Activated CD4-positive, alpha-beta T cell treated with anti-CD3 and anti-CD28 coated beads, Interleukin-10, Interleukin-2, amounts not matched to agents 100 ng/mL and 50 ng/mL, durations not matched to agents 16 hours and 8 hours (primary cell): ENCODE measurements at regions not wholly inside any gene's neighbourhood (a gene's known extent, or its start where the extent isn't known, plus 50 kb on each side); places are given as distances from the start of the nearest gene placed in this dataset.

Experiments used
- DNase-seq: peaks from one replicate; pipeline ENCODE4 v3.0.0-alpha.2; 2020

DNA sequence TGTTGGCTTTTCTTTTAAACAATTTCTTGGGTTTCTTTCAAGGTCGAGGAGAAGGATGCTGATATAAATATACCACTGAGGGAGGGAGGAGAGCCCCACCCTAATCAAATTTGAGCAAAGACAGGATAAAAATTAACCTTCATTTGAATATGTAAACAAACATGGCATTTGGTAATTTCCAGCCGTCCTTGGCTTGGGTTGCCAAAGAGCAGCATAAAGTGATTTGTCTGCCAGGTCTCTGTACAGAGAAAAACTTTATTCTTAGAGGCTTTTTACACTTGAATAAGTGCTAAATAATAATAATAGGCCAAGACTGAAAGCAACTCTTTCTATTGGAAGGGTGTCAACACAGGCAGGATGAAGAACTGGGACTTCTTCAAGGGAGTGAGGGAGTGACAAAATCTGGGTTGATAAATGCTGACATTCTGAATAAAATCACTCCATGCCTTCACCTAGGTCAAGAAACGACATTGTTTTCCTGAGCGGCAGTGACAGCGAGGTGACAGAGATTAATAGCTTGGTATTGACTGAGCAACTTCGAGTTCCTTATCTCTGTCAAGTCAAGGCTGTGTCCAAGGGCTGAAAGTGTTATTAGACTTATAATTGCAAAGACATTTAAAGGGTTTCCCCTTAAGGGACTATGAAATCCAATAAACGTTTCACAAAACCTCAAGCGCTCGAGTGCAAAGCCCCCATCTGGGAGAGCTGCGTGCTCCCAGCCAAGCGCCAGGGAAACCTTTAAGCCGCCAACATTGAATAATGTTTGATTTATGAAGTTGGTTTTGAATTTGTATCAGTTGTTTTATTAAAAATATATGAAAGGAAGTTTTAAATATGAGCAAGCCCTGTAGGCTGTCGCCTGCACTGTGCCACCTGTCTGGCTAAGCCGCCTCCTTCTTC is 269.5 kb upstream of the N4BP1 start:
- no peak for DNase-seq

DNA sequence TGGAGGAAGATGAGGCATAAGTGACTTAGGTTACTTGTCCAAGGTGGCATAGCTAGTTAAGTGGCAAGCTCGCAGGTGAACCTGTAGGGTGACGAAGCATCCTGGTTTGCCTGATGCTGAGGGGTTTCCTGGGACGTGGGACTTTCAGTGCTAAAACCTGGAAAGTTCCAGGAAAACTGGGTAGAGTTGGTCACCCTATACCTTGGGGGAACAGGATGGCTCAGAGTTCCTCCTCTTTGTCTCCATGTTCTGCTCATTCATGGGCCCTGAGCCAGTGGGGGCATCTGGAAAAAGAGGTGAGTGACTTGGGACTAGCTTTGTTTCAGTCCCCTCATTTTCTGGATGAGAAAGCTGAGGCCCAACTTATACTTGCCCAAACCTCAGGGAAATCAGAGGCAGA is 268.0 kb upstream of the N4BP1 start:
- no peak for DNase-seq

DNA sequence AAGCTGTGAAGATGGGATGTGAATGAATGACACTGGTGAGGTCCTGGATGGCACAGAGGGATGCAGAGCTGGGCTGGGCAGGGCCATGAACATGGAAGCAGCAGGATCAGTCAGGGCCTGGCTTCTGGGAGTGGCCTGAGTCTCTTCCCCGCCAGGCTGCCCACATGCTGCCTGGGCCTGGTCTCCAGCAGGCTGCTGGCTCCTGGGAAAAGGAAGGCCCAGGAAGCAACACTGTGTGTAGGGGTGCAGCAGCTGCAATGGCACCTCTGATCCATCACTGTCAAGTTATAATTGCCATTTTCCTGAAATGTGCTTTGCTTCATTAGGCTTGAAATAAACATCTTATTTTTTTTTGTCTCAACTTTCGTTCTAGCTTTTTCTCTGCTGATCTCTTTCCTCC is 260.2 kb upstream of the N4BP1 start:
- no peak for DNase-seq

DNA sequence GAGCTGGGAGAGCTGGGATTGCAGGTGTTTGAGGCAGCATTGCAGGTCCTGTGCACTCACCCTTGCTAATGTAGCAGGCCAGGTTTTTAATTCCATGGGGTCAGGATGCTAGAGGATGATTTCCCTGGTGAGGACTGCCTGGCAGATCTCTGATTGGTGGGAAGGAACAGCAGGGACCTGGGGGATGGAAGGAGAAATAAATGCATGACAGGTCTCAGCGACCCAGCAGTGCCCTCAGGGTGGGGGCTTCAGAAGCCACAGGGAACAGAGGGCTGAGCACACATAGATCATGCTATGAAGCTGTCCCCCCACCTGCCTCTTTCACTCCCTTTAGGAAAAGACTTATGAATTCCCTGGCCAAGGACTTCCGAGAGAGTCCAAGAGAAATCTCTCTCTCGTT is 255.5 kb upstream of the N4BP1 start:
- DNase-seq: no peak

DNA sequence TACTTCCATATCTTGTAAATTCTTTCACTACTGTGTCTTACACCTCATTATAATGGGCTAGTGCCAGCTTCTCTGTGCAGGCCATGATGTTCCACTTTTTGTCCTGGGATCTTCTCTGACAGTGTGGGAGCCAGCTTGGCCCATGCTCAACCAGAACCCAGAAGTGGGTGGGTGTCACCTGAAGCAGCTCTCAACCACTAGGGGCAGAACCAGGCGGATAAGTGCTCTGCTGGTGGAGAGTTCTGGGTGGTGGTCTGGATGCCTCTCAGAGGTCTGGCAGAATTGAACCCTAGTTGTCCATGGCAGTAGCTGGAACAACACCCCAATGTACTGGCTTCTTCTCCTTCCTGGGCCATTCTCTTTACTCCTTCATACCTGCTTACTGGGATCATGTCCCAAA is 254.1 kb upstream of the N4BP1 start:
- DNase-seq: no peak

DNA sequence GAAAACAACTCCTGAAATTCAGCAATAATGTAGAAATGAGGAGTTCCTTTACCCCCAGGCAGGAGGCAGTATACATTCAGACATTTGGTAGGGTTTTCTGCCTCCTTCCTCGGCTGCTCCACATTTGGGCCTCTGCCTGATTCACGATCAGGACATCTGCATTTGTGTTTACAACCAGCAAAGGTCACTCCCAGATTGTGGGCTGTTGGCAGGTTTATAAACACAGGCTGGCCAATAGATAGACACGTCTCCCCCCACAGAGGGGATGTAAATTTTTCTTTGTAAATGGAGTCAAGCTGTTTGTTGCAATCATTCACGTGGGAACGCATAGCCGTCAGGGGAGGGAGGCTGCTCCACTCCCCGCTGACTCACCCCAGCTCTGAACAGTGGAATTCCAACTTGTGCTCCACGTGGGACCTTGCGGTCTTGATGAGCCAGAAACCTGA is 252.1 kb upstream of the N4BP1 start:
- no peak for DNase-seq

DNA sequence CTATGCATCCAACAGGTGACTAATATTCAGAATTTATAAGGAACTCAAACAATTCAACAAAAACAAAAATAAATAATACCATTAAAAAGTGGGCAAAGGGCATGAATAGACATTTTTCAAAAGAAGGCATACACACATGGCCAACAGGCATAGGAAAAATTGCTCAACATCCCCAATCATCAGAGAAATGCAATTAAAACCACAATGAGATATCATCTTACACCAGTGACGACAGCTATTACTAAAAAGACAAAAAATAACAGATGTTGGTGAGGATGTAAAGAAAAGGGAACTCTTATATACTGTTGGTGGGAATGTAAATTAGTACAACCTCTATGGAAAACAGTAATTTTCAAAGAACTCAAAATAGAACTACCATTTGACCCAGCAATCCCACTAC is 250.4 kb upstream of the N4BP1 start:
- no peak for DNase-seq

DNA sequence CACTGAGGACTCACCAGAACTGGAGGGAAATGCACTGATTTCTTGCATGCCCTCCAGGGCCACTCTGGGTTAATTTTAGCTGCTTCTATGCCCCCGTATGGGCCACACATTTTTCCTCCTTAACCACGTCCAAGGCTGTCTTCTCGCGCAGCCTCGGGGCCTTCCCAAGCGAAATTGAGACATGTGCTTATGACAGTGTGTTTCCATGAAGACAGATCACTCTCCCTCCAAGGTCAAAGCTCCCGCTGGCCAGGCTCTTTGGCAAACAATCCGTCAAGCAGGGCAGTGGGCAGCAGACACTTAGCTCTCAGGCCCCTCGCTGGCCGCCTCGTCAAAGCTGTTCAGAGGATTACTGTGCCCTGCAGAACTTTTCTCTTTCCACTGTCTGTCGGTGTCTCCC is 243.0 kb upstream of the N4BP1 start:
- no peak for DNase-seq

DNA sequence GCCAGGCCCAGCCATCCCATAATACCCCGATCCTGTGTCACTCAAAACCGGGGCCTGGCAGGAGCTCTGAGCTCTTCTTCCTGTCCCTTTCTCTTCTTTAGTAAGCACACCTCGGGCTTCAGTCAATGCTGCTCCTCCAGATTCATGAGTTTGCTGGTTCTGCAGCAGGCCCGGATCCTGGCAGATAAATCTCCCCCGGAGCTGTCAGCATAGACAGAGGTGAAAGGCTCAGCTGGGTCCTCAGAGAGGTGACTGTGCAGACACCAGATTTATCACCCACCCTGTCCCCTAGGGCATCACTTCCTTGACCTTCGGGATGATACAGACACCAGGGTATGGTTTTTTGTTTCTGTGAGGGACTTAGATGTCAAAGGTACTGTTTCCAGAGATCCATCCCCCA is 242.5 kb upstream of the N4BP1 start:
- no peak for DNase-seq

DNA sequence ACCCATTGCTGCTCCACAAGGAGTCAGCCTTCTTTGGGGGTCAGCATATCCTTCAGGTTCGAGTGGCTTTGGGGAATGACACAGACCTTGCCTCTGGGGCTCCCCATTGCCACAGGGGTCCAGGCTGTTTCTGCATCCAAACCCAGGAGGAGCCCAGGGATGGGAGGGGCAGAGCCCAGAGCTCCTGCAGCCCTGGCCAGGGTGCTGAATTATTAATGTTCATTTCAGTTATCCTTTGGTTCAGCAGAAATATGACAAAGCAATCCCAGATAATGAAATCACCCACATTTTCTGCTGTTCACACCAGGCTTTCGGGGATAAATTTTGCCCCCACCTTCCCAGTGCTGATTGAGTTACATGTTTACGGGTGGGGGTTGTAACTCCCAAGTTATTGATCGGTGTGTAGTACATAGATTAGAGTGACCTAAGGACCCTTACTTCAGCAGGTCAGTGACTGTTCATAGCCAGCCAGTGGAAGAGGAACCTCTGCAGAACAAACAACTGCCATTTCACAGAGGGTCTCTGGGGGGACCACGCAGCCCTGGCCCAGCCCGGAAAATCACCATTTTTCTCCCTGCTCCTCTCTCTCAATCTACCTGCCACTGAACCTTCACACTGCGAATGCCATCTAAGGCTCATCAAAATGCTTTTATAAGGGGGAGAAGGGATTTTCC is 240.3 kb upstream of the N4BP1 start:
- DNase-seq: no peak

DNA sequence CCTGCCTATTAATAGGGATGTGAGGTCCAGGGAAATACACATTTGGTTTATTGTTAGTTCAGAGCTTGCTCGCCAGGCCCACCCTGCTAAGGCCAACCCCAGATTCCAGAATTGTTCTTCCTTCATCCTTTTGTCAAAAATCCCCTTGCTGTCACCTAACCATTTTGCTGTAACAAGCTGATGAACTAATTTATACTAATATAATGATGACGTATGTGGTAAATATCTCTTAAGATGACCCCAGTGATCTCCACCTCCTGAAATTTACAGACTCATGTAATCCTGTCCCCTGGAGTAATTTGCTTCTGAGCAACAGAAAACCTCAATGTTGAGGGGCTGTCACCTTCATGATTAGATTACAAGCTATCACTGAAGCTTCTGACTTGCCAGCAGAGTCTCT is 236.3 kb upstream of the N4BP1 start:
- DNase-seq: no peak

DNA sequence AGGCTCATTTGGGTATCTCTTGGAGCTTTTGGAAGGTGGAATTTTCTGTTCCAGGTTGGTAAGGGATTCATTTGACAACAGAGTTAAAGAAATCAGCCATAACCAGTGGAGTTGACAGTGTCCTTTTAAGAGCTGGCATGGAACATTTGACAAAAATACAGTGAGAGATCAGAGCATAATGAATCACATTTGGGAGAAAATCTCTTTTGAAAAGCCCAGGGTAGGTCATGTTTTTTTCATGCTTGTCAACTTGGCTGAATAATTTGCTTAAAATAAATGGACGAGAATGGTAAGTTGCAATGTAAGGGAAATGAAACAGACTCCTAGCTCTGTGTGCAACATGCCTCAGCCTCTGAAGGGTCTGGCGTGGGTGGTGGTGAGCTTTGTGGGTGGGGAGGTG is 235.3 kb upstream of the N4BP1 start:
- no peak for DNase-seq

DNA sequence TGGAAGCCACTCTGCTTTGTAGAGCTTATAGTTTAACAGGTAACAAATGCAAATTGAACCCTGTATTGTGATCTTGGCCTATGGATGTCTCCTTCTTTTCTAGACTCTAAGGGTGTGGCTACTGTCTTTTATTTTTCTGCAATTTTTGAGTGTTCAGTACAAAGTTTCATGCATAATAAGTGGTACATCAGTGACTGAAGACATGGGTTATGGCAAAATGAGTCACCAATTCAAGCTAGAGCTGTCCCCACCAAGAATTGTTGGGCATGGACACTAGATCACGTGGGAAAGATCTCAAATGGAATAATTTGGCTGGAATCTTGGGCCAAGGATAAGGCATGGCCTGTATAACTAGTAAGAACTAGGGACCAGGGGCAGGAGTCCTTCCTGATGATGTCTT is 228.4 kb upstream of the N4BP1 start:
- DNase-seq: no peak

DNA sequence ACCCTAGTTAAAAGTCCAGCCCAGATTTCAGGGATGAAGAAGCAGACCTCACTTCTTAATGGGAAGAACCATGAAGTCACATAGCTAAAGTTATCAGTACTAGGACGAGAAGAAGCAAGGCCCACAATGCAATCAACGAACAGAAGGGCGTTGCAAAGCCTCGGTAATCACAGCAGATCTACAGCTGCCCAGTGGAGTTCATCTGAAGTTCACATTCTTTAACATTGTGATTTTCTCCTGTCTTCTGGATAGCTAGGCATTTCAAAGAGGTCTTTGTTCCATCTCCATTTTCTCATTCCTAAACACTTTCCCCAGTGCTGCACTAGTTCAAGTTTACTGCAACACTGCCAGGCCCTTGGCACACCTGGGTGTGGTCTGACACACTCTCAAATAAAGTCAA is 226.7 kb upstream of the N4BP1 start:
- DNase-seq: no peak

DNA sequence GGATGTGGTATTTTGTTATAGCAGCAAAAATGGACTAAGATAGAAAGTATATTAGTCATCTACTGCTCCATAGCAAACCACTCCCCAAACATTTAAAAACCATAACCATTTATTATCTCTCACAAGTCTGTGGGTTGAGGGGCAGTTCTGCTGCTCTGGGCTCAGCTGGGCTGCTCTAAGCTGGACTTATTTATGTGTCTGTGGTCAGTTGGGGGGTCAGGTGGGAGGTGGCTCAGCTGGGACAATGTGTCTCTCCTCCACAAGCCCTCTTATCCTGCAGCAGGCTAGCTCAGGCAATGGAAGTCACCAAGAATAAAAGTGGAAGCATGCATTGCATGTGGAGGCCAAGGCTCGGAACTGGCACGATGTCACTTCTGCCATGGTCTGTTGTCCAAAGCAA is 226.1 kb upstream of the N4BP1 start:
- DNase-seq: no peak

DNA sequence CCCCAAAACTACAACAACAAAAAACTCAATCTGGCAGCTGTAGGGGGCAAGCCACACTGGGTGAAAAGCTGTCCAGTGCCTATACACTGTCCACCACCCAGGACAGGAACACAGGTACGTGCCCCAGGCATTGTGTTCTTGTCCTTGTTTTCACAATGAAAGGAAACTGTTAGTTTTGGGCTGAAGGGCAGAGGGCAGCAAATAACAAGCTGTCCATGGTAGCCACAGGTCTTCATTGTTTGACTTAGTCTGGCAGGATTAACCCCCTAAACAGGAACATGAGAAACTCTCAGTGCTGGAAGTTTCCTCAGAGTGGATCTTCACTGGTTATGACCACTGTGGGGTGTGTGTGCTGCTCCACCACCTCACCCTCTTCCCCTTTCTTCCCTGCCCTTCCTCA is 224.6 kb upstream of the N4BP1 start:
- no peak for DNase-seq

DNA sequence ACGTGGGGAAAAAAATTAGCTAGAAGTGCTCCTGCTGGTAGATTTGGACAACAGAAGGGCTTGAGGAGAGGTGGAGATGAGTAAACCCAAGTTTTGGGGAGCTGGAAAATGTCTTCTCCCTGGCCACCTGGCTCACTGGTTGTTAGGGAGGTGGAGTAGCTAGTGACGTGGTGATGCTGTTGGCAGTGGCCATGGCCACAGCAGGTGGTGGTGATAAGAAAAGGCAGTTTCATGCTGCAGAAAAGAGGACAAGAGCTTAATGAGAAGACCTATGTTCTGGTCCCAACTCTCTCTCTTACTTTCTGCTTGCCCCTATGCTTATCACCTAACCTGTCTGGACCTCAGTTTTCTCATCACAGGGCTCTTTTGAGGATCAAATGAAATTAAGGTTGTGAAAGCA is 223.5 kb upstream of the N4BP1 start:
- DNase-seq: no peak

DNA sequence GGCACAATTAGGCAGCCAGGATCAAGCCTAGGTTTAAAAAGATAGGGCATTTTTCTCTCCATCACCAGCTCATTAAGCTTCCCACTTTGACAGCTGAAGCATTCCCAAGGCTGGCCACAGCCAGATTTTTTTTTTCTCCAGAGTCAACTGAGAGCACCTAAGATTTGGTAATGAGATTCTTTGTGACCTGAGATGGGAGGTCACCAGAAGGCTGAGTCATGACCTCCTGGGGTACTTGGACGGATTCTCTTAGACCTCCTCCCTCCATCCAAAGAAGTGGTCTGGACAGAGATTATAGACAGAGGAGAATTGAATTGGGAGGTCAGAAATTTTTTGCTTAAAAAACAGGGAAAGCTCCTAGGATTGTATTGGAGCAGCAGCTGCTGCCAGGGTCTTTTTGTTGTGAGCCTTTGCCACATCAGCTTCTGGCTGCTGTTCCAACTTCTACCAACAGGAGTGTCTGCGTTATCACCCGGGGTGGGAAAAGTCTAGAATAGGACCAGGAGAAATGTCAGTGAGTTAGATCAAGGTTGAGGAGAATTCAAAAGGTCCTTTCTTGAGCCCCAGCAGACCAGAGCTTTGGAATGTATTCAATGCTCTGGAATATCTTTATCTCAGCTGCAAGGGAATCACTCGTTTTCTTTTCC is 221.2 kb upstream of the N4BP1 start:
- DNase-seq: no peak

DNA sequence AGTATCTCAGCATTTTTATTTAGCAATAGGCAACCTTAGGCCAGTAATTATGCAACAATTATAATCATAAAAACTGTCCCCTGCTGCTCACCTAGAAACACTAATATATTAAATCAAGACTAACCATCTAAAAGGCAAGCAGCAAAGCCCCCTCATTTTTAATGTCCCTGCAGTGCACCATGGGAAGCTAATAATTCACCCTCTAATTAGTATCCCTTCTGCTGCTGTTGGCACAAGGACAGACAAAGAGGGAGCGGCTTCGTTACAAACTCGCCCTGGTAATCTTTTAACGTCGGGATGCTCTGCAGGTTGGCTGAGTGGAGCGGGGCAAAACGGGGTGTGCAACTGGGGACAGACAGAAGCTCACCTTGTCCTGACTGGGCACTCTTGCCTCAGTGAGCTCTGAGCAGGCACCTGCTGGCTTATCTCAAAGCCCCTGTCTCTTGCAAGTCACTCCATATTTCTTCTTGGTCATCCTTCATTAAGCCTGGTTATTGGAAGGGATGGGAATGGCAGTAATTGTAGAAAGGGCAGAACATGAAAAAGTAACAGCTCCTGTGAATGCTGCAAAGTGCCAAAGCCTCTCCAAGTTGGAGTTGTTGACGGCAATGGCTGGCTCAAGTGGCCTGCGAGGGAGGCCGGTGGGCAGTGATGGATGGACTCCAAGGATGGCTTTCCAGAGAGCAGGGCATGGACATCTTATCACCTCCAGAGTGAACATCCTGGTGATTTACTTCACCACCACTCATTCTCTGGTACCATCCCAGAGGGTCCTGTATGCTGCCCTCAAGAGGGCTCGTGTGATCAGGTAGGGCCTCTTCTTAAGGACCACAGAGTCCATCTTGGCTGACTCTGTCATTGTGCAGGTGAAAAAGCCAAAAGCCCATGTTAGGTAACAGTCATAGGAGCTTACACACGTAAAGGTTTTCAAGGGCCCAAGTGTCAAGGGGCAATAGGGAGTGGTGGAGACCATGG is 219.6 kb upstream of the N4BP1 start:
- DNase-seq: no peak

DNA sequence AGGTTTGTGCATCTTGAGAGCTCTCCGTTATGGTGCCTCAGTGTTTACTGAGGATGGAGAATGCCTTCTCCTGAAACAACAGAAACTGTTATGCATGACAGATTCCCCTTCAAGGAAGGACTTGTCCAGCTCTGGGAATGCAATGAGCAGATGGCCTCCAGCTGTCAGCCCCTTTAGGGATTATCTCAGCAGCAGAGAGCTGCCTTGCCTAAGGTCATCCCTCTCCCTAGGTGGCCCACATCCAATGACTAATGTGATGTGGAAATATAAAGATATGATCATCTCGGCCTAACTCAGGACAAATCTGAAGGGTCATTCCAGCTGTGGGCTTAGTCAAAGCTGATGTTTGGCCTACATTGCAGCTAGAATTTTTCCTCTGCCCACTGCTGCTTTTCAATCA is 214.3 kb upstream of the N4BP1 start:
- DNase-seq: no peak

DNA sequence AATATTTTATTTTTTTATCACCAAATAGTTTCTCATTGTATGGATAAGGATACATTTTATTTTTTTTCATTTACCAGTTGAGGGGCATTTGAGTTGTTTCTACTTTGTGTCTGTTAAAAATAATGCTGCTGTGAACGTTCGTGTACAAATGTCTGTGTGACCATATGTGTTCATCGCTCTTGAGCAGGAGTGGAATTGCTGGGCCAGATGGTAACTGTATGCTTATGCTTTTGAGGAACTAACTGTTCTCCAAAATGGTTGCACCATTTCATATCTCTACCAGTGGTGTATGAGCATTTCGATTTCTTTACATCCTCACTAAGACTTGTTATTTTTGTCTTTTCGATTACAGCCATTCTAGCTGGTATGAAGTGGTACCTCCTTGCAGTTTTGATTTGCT is 212.5 kb upstream of the N4BP1 start:
- no peak for DNase-seq

DNA sequence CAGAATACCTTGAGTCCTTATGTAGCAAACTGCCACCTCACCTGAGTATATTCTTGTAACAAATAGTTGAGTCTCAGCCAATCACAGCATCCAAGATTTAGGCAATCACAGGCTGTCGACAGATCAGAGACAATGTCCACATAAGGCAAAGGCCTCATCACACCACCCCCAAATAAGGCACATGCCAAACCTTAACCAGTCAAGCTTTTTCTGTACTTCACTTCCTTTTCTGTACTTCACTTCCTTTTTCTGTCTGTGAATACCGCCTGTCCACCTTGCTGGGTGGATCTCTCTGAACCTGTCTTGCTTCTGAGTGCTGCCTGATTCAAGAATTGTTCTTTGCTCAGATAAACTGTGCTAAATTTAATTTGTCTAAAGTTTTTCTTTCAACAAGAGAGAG is 210.4 kb upstream of the N4BP1 start:
- DNase-seq: no peak

DNA sequence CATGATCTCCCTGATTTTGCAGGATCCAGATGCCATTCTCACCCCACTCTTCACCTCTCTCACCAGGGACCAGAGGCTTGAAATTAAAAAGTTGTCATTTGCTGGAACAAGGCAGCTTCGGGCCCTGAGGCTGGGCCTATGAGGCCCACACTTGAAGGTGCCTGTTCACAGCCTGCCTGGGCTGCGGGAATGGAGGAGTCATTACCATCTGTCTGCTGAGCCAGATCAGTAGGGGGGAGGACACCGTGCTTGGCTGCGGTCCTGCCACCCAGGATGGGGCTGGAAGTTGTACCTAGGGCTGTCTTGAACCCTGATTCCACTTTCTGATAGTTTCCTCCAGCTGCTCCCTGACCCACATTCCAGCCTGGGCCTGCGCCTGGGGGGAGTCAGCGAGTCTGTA is 208.3 kb upstream of the N4BP1 start:
- no peak for DNase-seq
